WTC11 (cell line): ENCODE measurements at regions not wholly inside any gene's neighbourhood (a gene's known extent, or its start where the extent isn't known, plus 50 kb on each side); places are given as distances from the start of the nearest gene placed in this dataset.

Experiments
- ATAC-seq: fragments of 200-7000 bp; cut with Tn5 transposase; 2 replicates; pipeline ENCODE4 v1.10.0; 2021; ENCODE audit warnings: mild to moderate bottlenecking, moderate library complexity
- CTCF ChIA-PET: fragments of 300-600 bp; sonication (Branson Sonifier 250); formaldehyde crosslinking; loops from one replicate; lab custom pipeline; 2021; ENCODE audit warnings: antibody characterized with exemption; lab: Charles Lee
- POLR2A ChIA-PET: fragments of 350-600 bp; sonication (Branson Sonifier 250); formaldehyde crosslinking; loops from one replicate; lab custom pipeline; 2021; ENCODE audit warnings: antibody characterized with exemption; lab: Charles Lee
- DNase-seq: peaks from one replicate; pipeline ENCODE4 v3.0.0; 2021; ENCODE audit warnings: low spot score
- H3K27ac Mint-ChIP-seq: 2 replicates; pipeline ENCODE4 v1.8.0; 2021; ENCODE audit warnings: mixed read lengths
- H3K27me3 Mint-ChIP-seq: 2 replicates; pipeline ENCODE4 v1.8.0; 2021; ENCODE audit warnings: low read depth, mild to moderate bottlenecking, moderate library complexity, mixed read lengths
- H3K36me3 Mint-ChIP-seq: 2 replicates; pipeline ENCODE4 v1.8.0; 2021; ENCODE audit warnings: mixed read lengths
- H3K4me1 Mint-ChIP-seq: 2 replicates; pipeline ENCODE4 v1.8.0; 2022; ENCODE audit warnings: mixed read lengths
- H3K4me3 Mint-ChIP-seq: 2 replicates; pipeline ENCODE4 v1.8.0; 2021; ENCODE audit warnings: mild to moderate bottlenecking, moderate library complexity, mixed read lengths
- H3K9me3 Mint-ChIP-seq: 2 replicates; pipeline ENCODE4 v1.8.0; 2021; ENCODE audit warnings: mixed read lengths
- CDX4 ChIP-seq: fragments of 250-450 bp; sonication (Bioruptor Pico); IDR thresholded peaks from 2 replicates; pipeline ENCODE4 v1.9.0; 2021; ENCODE audit warnings: moderate library complexity, mild to moderate bottlenecking, inconsistent platforms, borderline replicate concordance
- CTCF ChIP-seq: fragments of 200-600 bp; IDR thresholded peaks from 2 replicates; pipeline ENCODE4 v1.8.0; 2022; ENCODE audit warnings: antibody characterized with exemption
- ELF4 ChIP-seq: sonication (generic); formaldehyde crosslinking; IDR thresholded peaks from 2 replicates; pipeline ENCODE4 v1.8.1; 2022; ENCODE audit warnings: low read depth, mild to moderate bottlenecking, moderate library complexity, missing genetic modification reagents
- FOXJ3 ChIP-seq: sonication (generic); formaldehyde crosslinking; IDR thresholded peaks from 2 replicates; pipeline ENCODE4 v1.9.0; 2021; ENCODE audit warnings: missing genetic modification reagents, mild to moderate bottlenecking, borderline replicate concordance
- FOXK1 ChIP-seq: sonication (generic); formaldehyde crosslinking; IDR thresholded peaks from 2 replicates; pipeline ENCODE4 v1.8.0; 2022; ENCODE audit warnings: mild to moderate bottlenecking, moderate library complexity, missing genetic modification reagents
- GABPB1 ChIP-seq: sonication (generic); formaldehyde crosslinking; IDR thresholded peaks from 2 replicates; pipeline ENCODE4 v1.8.1; 2023; ENCODE audit warnings: mild to moderate bottlenecking, missing genetic modification reagents
- JAZF1 ChIP-seq: fragments of 250-450 bp; sonication (Bioruptor Pico); IDR thresholded peaks from 2 replicates; pipeline ENCODE4 v1.9.0; 2021; ENCODE audit warnings: moderate library complexity, mild to moderate bottlenecking, inconsistent platforms
- JUN ChIP-seq: sonication (generic); formaldehyde crosslinking; IDR thresholded peaks from 2 replicates; pipeline ENCODE4 v1.8.0; 2023; ENCODE audit warnings: mild to moderate bottlenecking, missing genetic modification reagents
- KAT7 ChIP-seq: sonication (generic); formaldehyde crosslinking; IDR thresholded peaks from 2 replicates; pipeline ENCODE4 v1.8.1; 2023; ENCODE audit warnings: missing genetic modification reagents, mild to moderate bottlenecking, borderline replicate concordance
- MYBL2 ChIP-seq: sonication (generic); formaldehyde crosslinking; IDR thresholded peaks from 2 replicates; pipeline ENCODE4 v1.8.1; 2023; ENCODE audit warnings: mild to moderate bottlenecking, moderate library complexity, missing genetic modification reagents
- PRDM15 ChIP-seq: sonication (generic); formaldehyde crosslinking; IDR thresholded peaks from 2 replicates; pipeline ENCODE4 v1.8.0; 2022; ENCODE audit warnings: missing genetic modification reagents
- SMAD4 ChIP-seq: sonication (generic); formaldehyde crosslinking; IDR thresholded peaks from 2 replicates; pipeline ENCODE4 v1.8.0; 2022; ENCODE audit warnings: mild to moderate bottlenecking, missing genetic modification reagents
- SOX15 ChIP-seq: fragments of 250-450 bp; sonication (Bioruptor Pico); IDR thresholded peaks from 2 replicates; pipeline ENCODE4 v1.9.0; 2021; ENCODE audit warnings: mild to moderate bottlenecking
- TEAD1 ChIP-seq: sonication (generic); formaldehyde crosslinking; IDR thresholded peaks from 2 replicates; pipeline ENCODE4 v1.8.0; 2022; ENCODE audit warnings: mild to moderate bottlenecking, missing genetic modification reagents
- ZMAT4 ChIP-seq: fragments of 250-450 bp; sonication (Bioruptor Pico); IDR thresholded peaks from 2 replicates; pipeline ENCODE4 v1.9.0; 2021; ENCODE audit warnings: mild to moderate bottlenecking
- ZNF138 ChIP-seq: sonication (generic); formaldehyde crosslinking; conservative IDR thresholded peaks from 2 replicates; pipeline ENCODE4 v1.8.1; 2022; ENCODE audit warnings: mild to moderate bottlenecking, moderate library complexity, missing genetic modification reagents
- ZNF263 ChIP-seq: sonication (generic); formaldehyde crosslinking; IDR thresholded peaks from 2 replicates; pipeline ENCODE4 v1.8.1; 2022; ENCODE audit warnings: low read depth, mild to moderate bottlenecking, moderate library complexity, missing genetic modification reagents
- ZNF281 ChIP-seq: sonication (generic); formaldehyde crosslinking; IDR thresholded peaks from 2 replicates; pipeline ENCODE4 v1.8.0; 2023; ENCODE audit warnings: mild to moderate bottlenecking, missing genetic modification reagents
- ZNF317 ChIP-seq: sonication (generic); formaldehyde crosslinking; IDR thresholded peaks from 2 replicates; pipeline ENCODE4 v1.8.1; 2023; ENCODE audit warnings: low read depth, mild to moderate bottlenecking, moderate library complexity, missing genetic modification reagents, borderline replicate concordance
- ZNF396 ChIP-seq: fragments of 250-450 bp; sonication (Bioruptor Pico); IDR thresholded peaks from 2 replicates; pipeline ENCODE4 v1.8.0; 2021; ENCODE audit warnings: mild to moderate bottlenecking, moderate library complexity, borderline replicate concordance
- ZNF416 ChIP-seq: fragments of 250-450 bp; sonication (Bioruptor Pico); IDR thresholded peaks from 2 replicates; pipeline ENCODE4 v1.9.0; 2021; ENCODE audit warnings: mild to moderate bottlenecking, inconsistent platforms
- ZNF423 ChIP-seq: fragments of 250-450 bp; sonication (Bioruptor Pico); IDR thresholded peaks from 2 replicates; pipeline ENCODE4 v2.1.2; 2022; ENCODE audit warnings: mild to moderate bottlenecking, moderate library complexity

GRCh38 chr2:236341067-236341466 is 76.9 kb upstream of the ASB18 start:
- ChIA-PET POLR2A (no interaction called here), CTCF (no interaction called here)
- Mint-ChIP-seq H3K9me3 (peaks cover 14% of the 10 kb centered on the region), H3K4me1 (peaks cover 34% of the 10 kb centered on the region), H3K36me3 (peaks cover 10% of the 10 kb centered on the region; the same call in 1 of the 2 replicates), H3K27ac (0 out of 2 replicates have a peak overlapping the region, but pooled peaks have one; percentile 48), H3K4me3 (no peak overlapping the region)
- no peak for DNase-seq
- TF ChIP-seq SOX15 (CRISPR knock-in tag), result no peak
- TF ChIP-seq FOXK1 (CRISPR knock-in tag), result no peak
- no peak for TF ChIP-seq ZNF281 (CRISPR knock-in tag)
- TF ChIP-seq, all 79 proteins: peak for 0
- no peak for ATAC-seq
- no peaks in the 10 kb centered on the region for H3K27me3 Mint-ChIP-seq

- Mint-ChIP-seq H3K4me3 (no peak overlapping the region), H3K27ac (no peak overlapping the region), H3K4me1 (peaks cover 34% of the 10 kb centered on the region), H3K36me3 (peaks cover 10% of the 10 kb centered on the region; the same call in 1 of the 2 replicates), H3K27me3 (no peaks in the 10 kb centered on the region), H3K9me3 (peaks cover 14% of the 10 kb centered on the region)
- ChIA-PET POLR2A (no interaction called here), CTCF (no interaction called here)
- no peak for ATAC-seq
- TF ChIP-seq ZNF423 (no peak), ZNF416 (no peak), GABPB1 (no peak), ZNF138 (no peak), KAT7 (CRISPR knock-in tag) (no peak), ELF4 (CRISPR knock-in tag) (no peak), CDX4 (CRISPR knock-in tag) (no peak), JUN (CRISPR knock-in tag) (no peak), ZNF263 (CRISPR knock-in tag) (no peak), MYBL2 (CRISPR knock-in tag) (no peak), ZMAT4 (CRISPR knock-in tag) (no peak), FOXJ3 (no peak), JAZF1 (CRISPR knock-in tag) (no peak), ZNF396 (no peak), TEAD1 (CRISPR knock-in tag) (no peak), ZNF317 (CRISPR knock-in tag) (no peak), SMAD4 (CRISPR knock-in tag) (no peak), PRDM15 (no peak), CTCF (no peak)
- no peak for DNase-seq
Observed at GRCh38 chr2:236341721-236342120, 77.5 kb upstream of the ASB18 start.
